Astrocyte of the cerebellum (primary cell): ENCODE measurements at regions not wholly inside any gene's neighbourhood (a gene's known extent, or its start where the extent isn't known, plus 50 kb on each side); places are given as distances from the start of the nearest gene placed in this dataset.

Source experiments
- DNase-seq: peaks from one replicate; pipeline ENCODE4 v3.0.0-alpha.2; 2011; ENCODE audit warnings: low read depth
- H3K4me3 ChIP-seq: 2 replicates; pipeline ENCODE4 v1.5.1; 2011; ENCODE audit warnings: mild to moderate bottlenecking, low read depth, low read length, moderate library complexity
- CTCF ChIP-seq: IDR thresholded peaks from 2 replicates; pipeline ENCODE4 v1.5.1; 2012; ENCODE audit warnings: low read length, low read depth, moderate library complexity, mild to moderate bottlenecking; ENCODE audit errors: missing control alignments
- in situ Hi-C: cut with HindIII; loops from 2 replicates; pipeline ENCODE4 v1.10.0; 2017; ENCODE audit warnings: low sequenced_read_pairs

GRCh38 chr6:91664327-91664959, 1077.6 kb upstream of the MAP3K7 start:
- no peak overlapping the region for H3K4me3 ChIP-seq
- TF ChIP-seq CTCF = no peak
- DNase-seq = no peak
- in situ Hi-C loops = no loop called here

DNA sequence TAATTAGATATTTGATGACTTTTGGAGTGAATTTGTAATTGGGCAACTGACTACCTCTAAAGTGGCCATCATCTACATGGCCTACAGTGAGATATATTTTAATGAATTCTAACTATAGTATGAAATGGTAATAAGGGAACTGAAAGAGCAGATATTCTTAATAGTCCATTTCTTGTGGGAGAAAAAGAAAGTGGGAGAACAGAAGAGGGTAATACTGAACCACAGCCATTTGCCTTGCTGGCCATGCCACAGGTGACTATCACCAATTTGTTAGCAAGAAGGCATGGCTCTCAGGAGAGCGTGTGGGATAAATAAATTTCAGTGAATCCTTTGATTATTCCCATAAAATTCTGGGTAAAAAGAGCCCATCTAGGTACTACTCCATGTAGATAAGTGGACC, 1074.0 kb upstream of the MAP3K7 start:
- H3K4me3 ChIP-seq = no peak overlapping the region
- DNase-seq = no peak
- no peak for TF ChIP-seq CTCF
- in situ Hi-C loops = no loop called here

- no peak for TF ChIP-seq CTCF
- in situ Hi-C loops = no loop called here
- DNase-seq = no peak
- H3K4me3 ChIP-seq = no peak overlapping the region
Observed at GRCh38 chr6:91659891-91660290, 1073.0 kb upstream of the MAP3K7 start.

DNA sequence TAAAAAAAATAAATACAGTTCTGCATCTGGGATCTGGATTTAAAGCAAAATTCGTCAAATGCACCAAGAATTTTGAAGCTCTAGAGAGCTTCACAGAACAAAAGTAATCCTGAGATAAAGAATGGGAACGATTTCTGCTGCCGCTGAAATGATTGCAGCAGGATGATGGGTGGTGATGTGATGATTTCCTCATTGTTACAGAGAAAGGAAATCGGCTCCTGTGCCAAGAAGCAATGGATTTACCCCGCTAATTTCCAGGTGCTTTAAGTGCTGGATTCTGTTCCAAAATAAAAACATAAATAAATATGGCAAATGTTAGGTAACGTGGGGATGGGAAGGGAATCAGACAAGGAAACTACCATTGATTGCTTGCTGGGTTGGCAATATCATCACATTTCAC, 1067.9 kb upstream of the MAP3K7 start:
- in situ Hi-C loops = no loop called here
- no peak overlapping the region for H3K4me3 ChIP-seq
- DNase-seq = no peak
- TF ChIP-seq CTCF = no peak

DNA sequence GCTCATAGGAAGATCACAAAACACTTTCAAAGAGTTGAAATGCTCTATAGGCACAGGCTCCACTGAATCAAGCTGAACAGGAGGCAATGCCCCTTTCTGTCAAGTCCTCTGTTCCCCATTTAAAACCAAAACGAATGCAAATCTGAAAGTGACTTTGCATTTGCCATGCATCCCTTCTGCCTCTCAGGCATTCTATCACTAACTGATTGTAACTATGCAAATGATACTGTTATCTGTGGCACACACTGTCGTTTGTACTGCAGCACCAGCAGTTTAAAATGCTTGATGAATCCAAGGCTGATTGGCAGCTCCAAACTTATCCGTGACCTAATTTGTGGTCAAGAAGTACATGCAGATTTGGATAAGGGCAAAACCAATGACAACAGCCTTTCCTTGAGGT, 1067.5 kb upstream of the MAP3K7 start:
- in situ Hi-C loops = no loop called here
- peak; percentile 35 for DNase-seq
- no peak for TF ChIP-seq CTCF
- no peak overlapping the region for H3K4me3 ChIP-seq

GRCh38 chr6:91653895-91654294, 1067.0 kb upstream of the MAP3K7 start:
- H3K4me3 ChIP-seq = no peak overlapping the region
- no peak for DNase-seq
- in situ Hi-C loops = no loop called here
- TF ChIP-seq CTCF = no peak
